ENCODE measurements at regions not wholly inside any gene's neighbourhood (a gene's known extent, or its start where the extent isn't known, plus 50 kb on each side); places are given as distances from the start of the nearest gene placed in this dataset.

DNA sequence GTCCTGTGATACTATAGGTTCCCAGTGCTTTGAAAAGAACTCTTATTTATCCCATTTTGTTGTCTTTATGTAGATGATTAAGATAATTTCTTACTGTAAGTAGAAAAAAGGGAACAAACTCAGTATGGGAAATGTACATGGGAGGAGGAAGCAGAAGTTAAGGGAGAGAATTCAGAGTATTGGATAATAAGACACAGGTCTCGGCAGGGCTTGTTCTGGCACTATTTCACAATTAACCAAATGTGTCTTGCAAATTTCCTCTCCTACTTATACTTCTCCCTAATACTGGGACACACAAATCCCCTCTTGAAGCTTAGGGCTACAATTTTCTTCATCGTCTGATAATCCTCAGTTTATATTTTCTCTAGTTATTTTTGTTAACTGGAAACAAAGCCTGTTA lies 744.0 kb downstream of the ADCYAP1 start:
- no peak for DNase-seq (ENCODE audit: low read depth)
- no peak overlapping the region for H3K27ac ChIP-seq (ENCODE audit: low read depth, low read length)
- no peaks in the 10 kb centered on the region for H3K27me3 ChIP-seq (ENCODE audit: insufficient read depth, low read length)
- no peak overlapping the region for H3K27ac Mint-ChIP-seq (ENCODE audit: unreplicated experiment)
- H3K79me2 ChIP-seq (ENCODE audit: insufficient read depth, low read length), result no peaks in the 10 kb centered on the region
- H3K4me3 Mint-ChIP-seq (ENCODE audit: unreplicated experiment), result no peak overlapping the region
- no peaks in the 10 kb centered on the region for H3K4me1 ChIP-seq (ENCODE audit: insufficient read depth, low read length)
- H3K36me3 Mint-ChIP-seq (ENCODE audit: low read depth, unreplicated experiment), result no peaks in the 10 kb centered on the region
- no peaks in the 10 kb centered on the region for H3K9me3 ChIP-seq (ENCODE audit: insufficient read depth, low read depth, low read length)
- H3K9ac ChIP-seq (ENCODE audit: low read length), result no peak overlapping the region
- no peaks in the 10 kb centered on the region for H3K9me3 Mint-ChIP-seq (ENCODE audit: unreplicated experiment)
- H3K4me3 ChIP-seq (ENCODE audit: insufficient read depth, low read depth, low read length), result no peak overlapping the region
- no peaks in the 10 kb centered on the region for H4K20me1 ChIP-seq (ENCODE audit: insufficient read depth, low read length)
- TF ChIP-seq EZH2 (IDR thresholded peaks at IDR 0.05; ENCODE audit: insufficient read depth, low read length), result no peak
- no peak for TF ChIP-seq CTCF (IDR thresholded peaks at IDR 0.05; ENCODE audit: insufficient read depth, low read depth, low read length)
- no peak for FAIRE-seq
- no peaks in the 10 kb centered on the region for H3K4me1 Mint-ChIP-seq (ENCODE audit: low read depth, unreplicated experiment)
- H3K27me3 Mint-ChIP-seq (ENCODE audit: low read depth, unreplicated experiment), result no peaks in the 10 kb centered on the region
- no peak overlapping the region for H3K4me2 ChIP-seq (ENCODE audit: low read length)
- no peak overlapping the region for H2AFZ ChIP-seq (ENCODE audit: low read depth, low read length)
- H3K36me3 ChIP-seq (ENCODE audit: insufficient read depth, low read length), result no peaks in the 10 kb centered on the region

DNA sequence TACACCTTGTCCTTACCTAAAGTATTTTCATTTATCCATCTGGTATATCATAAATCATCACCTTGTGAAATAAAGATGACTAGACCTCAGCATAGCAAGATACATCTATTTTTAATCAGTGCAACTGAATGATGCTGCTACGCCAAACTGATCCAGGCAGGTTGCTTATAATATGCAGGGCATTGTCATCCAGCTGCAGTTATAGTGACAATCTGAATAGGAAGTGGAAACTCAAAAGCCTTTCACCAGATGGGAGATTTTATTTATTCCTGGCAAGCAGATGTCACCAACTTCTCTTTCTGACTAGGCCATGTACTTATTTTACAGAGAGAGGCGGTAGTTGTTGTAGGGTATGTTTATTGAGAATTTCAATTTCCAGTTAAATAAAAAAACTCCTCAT lies 747.3 kb downstream of the ADCYAP1 start:
- no peak for TF ChIP-seq EZH2 (IDR thresholded peaks at IDR 0.05; ENCODE audit: insufficient read depth, low read length)
- TF ChIP-seq CTCF (IDR thresholded peaks at IDR 0.05; ENCODE audit: insufficient read depth, low read depth, low read length), result no peak
- Mint-ChIP-seq H3K4me3 (ENCODE audit: unreplicated experiment) (no peak overlapping the region), H3K27ac (ENCODE audit: unreplicated experiment) (no peak overlapping the region)

GRCh38 chr18:1653873-1654272 lies 749.2 kb downstream of the ADCYAP1 start:
- Histone ChIP-seq H3K36me3 (ENCODE audit: insufficient read depth, low read length) (no peaks in the 10 kb centered on the region), H2AFZ (ENCODE audit: low read depth, low read length) (no peak overlapping the region), H3K4me2 (ENCODE audit: low read length) (no peak overlapping the region), H3K27me3 (ENCODE audit: insufficient read depth, low read length) (no peaks in the 10 kb centered on the region), H3K4me1 (ENCODE audit: insufficient read depth, low read length) (no peaks in the 10 kb centered on the region), H3K4me3 (ENCODE audit: insufficient read depth, low read depth, low read length) (no peak overlapping the region), H3K9ac (ENCODE audit: low read length) (no peak overlapping the region), H3K79me2 (ENCODE audit: insufficient read depth, low read length) (no peaks in the 10 kb centered on the region), H3K27ac (ENCODE audit: low read depth, low read length) (no peak overlapping the region), H4K20me1 (ENCODE audit: insufficient read depth, low read length) (no peaks in the 10 kb centered on the region), H3K9me3 (ENCODE audit: insufficient read depth, low read depth, low read length) (no peaks in the 10 kb centered on the region)
- Mint-ChIP-seq H3K36me3 (ENCODE audit: low read depth, unreplicated experiment) (no peaks in the 10 kb centered on the region), H3K27me3 (ENCODE audit: low read depth, unreplicated experiment) (no peaks in the 10 kb centered on the region), H3K27ac (ENCODE audit: unreplicated experiment) (no peak overlapping the region), H3K9me3 (ENCODE audit: unreplicated experiment) (no peaks in the 10 kb centered on the region), H3K4me1 (ENCODE audit: low read depth, unreplicated experiment) (no peaks in the 10 kb centered on the region), H3K4me3 (ENCODE audit: unreplicated experiment) (no peak overlapping the region)
- no peak for TF ChIP-seq EZH2 (IDR thresholded peaks at IDR 0.05; ENCODE audit: insufficient read depth, low read length)
- TF ChIP-seq CTCF (IDR thresholded peaks at IDR 0.05; ENCODE audit: insufficient read depth, low read depth, low read length), result no peak
- no peak for DNase-seq (ENCODE audit: low read depth)
- no peak for FAIRE-seq

More for the DNA sequence above, 747.3 kb downstream of the ADCYAP1 start:
- Mint-ChIP-seq H3K27me3 (ENCODE audit: low read depth, unreplicated experiment) (no peaks in the 10 kb centered on the region), H3K36me3 (ENCODE audit: low read depth, unreplicated experiment) (no peaks in the 10 kb centered on the region), H3K4me1 (ENCODE audit: low read depth, unreplicated experiment) (no peaks in the 10 kb centered on the region), H3K9me3 (ENCODE audit: unreplicated experiment) (no peaks in the 10 kb centered on the region)
- H3K4me3 ChIP-seq (ENCODE audit: insufficient read depth, low read depth, low read length), result no peak overlapping the region
- no peaks in the 10 kb centered on the region for H3K36me3 ChIP-seq (ENCODE audit: insufficient read depth, low read length)
- FAIRE-seq (no peak), DNase-seq (ENCODE audit: low read depth) (no peak)
- no peak overlapping the region for H3K4me2 ChIP-seq (ENCODE audit: low read length)
- no peak overlapping the region for H3K27ac ChIP-seq (ENCODE audit: low read depth, low read length)
- H2AFZ ChIP-seq (ENCODE audit: low read depth, low read length), result no peak overlapping the region
- H3K27me3 ChIP-seq (ENCODE audit: insufficient read depth, low read length), result no peaks in the 10 kb centered on the region
- H3K9me3 ChIP-seq (ENCODE audit: insufficient read depth, low read depth, low read length), result no peaks in the 10 kb centered on the region
- no peak overlapping the region for H3K9ac ChIP-seq (ENCODE audit: low read length)
- H4K20me1 ChIP-seq (ENCODE audit: insufficient read depth, low read length), result no peaks in the 10 kb centered on the region
- no peaks in the 10 kb centered on the region for H3K4me1 ChIP-seq (ENCODE audit: insufficient read depth, low read length)
- H3K79me2 ChIP-seq (ENCODE audit: insufficient read depth, low read length), result no peaks in the 10 kb centered on the region

All from astrocyte (in vitro differentiated cells and primary cell).